ENCODE measurements at regions not wholly inside any gene's neighbourhood (a gene's known extent, or its start where the extent isn't known, plus 50 kb on each side); places are given as distances from the start of the nearest gene placed in this dataset.

- no peaks in the 10 kb centered on the region for H3K4me1 ChIP-seq (ENCODE audit: control insufficient read depth in 1 of 2, insufficient read depth in 2 of 2, low read length in 2 of 2)
- peaks cover 0 to 7% of the 10 kb centered on the region in 2 donors for H3K9me3 ChIP-seq (ENCODE audit: control insufficient read depth in 1 of 2, low read length in 2 of 2)
- H3K27ac ChIP-seq (ENCODE audit: low read depth, low read length) = no peak overlapping the region
- H3K27me3 ChIP-seq (ENCODE audit: control insufficient read depth in 1 of 2, insufficient read depth in 2 of 2, low read length in 2 of 2) = no peaks in the 10 kb centered on the region
- no peak overlapping the region for H3K9ac ChIP-seq (ENCODE audit: low read depth in 1 of 2, low read length in 2 of 2)
- no peaks in the 10 kb centered on the region for H3K36me3 ChIP-seq (ENCODE audit: control insufficient read depth in 1 of 2, insufficient read depth in 2 of 2, low read length in 2 of 2)
- no peak overlapping the region for H3K4me3 ChIP-seq (ENCODE audit: low read depth in 1 of 2, low read length in 2 of 2)
Observed at GRCh38 chr9:23608456-23608855, 217.6 kb downstream of the ELAVL2 start.

GRCh38 chr9:23611869-23612268 lies 214.2 kb downstream of the ELAVL2 start:
- Histone ChIP-seq H3K4me3 (ENCODE audit: low read depth in 1 of 2, low read length in 2 of 2) (no peak overlapping the region), H3K36me3 (ENCODE audit: control insufficient read depth in 1 of 2, insufficient read depth in 2 of 2, low read length in 2 of 2) (no peaks in the 10 kb centered on the region), H3K27me3 (ENCODE audit: control insufficient read depth in 1 of 2, insufficient read depth in 2 of 2, low read length in 2 of 2) (no peaks in the 10 kb centered on the region), H3K9me3 (ENCODE audit: control insufficient read depth in 1 of 2, low read length in 2 of 2) (peaks cover 0 to 8% of the 10 kb centered on the region in 2 donors), H3K27ac (ENCODE audit: low read depth, low read length) (no peak overlapping the region), H3K9ac (ENCODE audit: low read depth in 1 of 2, low read length in 2 of 2) (no peak overlapping the region), H3K4me1 (ENCODE audit: control insufficient read depth in 1 of 2, insufficient read depth in 2 of 2, low read length in 2 of 2) (no peaks in the 10 kb centered on the region)

- H3K9ac ChIP-seq (ENCODE audit: low read depth in 1 of 2, low read length in 2 of 2) = no peak overlapping the region
- no peaks in the 10 kb centered on the region for H3K4me1 ChIP-seq (ENCODE audit: control insufficient read depth in 1 of 2, insufficient read depth in 2 of 2, low read length in 2 of 2)
- H3K27ac ChIP-seq (ENCODE audit: low read depth, low read length) = no peak overlapping the region
- peaks cover 0 to 18% of the 10 kb centered on the region in 2 donors for H3K9me3 ChIP-seq (ENCODE audit: control insufficient read depth in 1 of 2, low read length in 2 of 2)
- H3K27me3 ChIP-seq (ENCODE audit: control insufficient read depth in 1 of 2, insufficient read depth in 2 of 2, low read length in 2 of 2) = no peaks in the 10 kb centered on the region
- H3K36me3 ChIP-seq (ENCODE audit: control insufficient read depth in 1 of 2, insufficient read depth in 2 of 2, low read length in 2 of 2) = no peaks in the 10 kb centered on the region
- no peak overlapping the region for H3K4me3 ChIP-seq (ENCODE audit: low read depth in 1 of 2, low read length in 2 of 2)
Observed at GRCh38 chr9:23615569-23615968, 210.5 kb downstream of the ELAVL2 start.

GRCh38 chr9:23621188-23621587 lies 204.9 kb downstream of the ELAVL2 start:
- Histone ChIP-seq H3K4me1 (ENCODE audit: control insufficient read depth in 1 of 2, insufficient read depth in 2 of 2, low read length in 2 of 2) (no peaks in the 10 kb centered on the region), H3K9me3 (ENCODE audit: control insufficient read depth in 1 of 2, low read length in 2 of 2) (peaks cover 0 to 12% of the 10 kb centered on the region in 2 donors), H3K4me3 (ENCODE audit: low read depth in 1 of 2, low read length in 2 of 2) (no peak overlapping the region), H3K27ac (ENCODE audit: low read depth, low read length) (no peak overlapping the region), H3K27me3 (ENCODE audit: control insufficient read depth in 1 of 2, insufficient read depth in 2 of 2, low read length in 2 of 2) (no peaks in the 10 kb centered on the region), H3K9ac (ENCODE audit: low read depth in 1 of 2, low read length in 2 of 2) (no peak overlapping the region), H3K36me3 (ENCODE audit: control insufficient read depth in 1 of 2, insufficient read depth in 2 of 2, low read length in 2 of 2) (no peaks in the 10 kb centered on the region)

GRCh38 chr9:23621924-23622323 lies 204.1 kb downstream of the ELAVL2 start:
- Histone ChIP-seq H3K27me3 (ENCODE audit: control insufficient read depth in 1 of 2, insufficient read depth in 2 of 2, low read length in 2 of 2) (no peaks in the 10 kb centered on the region), H3K27ac (ENCODE audit: low read depth, low read length) (no peak overlapping the region)

GRCh38 chr9:23622396-23622795 lies 203.6 kb downstream of the ELAVL2 start:
- Histone ChIP-seq H3K9me3 (ENCODE audit: control insufficient read depth in 1 of 2, low read length in 2 of 2) (peaks cover 0 to 10% of the 10 kb centered on the region in 2 donors), H3K4me1 (ENCODE audit: control insufficient read depth in 1 of 2, insufficient read depth in 2 of 2, low read length in 2 of 2) (no peaks in the 10 kb centered on the region), H3K27me3 (ENCODE audit: control insufficient read depth in 1 of 2, insufficient read depth in 2 of 2, low read length in 2 of 2) (no peaks in the 10 kb centered on the region), H3K36me3 (ENCODE audit: control insufficient read depth in 1 of 2, insufficient read depth in 2 of 2, low read length in 2 of 2) (no peaks in the 10 kb centered on the region), H3K27ac (ENCODE audit: low read depth, low read length) (no peak overlapping the region), H3K4me3 (ENCODE audit: low read depth in 1 of 2, low read length in 2 of 2) (no peak overlapping the region), H3K9ac (ENCODE audit: low read depth in 1 of 2, low read length in 2 of 2) (no peak overlapping the region)

More at GRCh38 chr9:23621924-23622323, 204.1 kb downstream of the ELAVL2 start:
- no peak overlapping the region for H3K9ac ChIP-seq (ENCODE audit: low read depth in 1 of 2, low read length in 2 of 2)
- H3K36me3 ChIP-seq (ENCODE audit: control insufficient read depth in 1 of 2, insufficient read depth in 2 of 2, low read length in 2 of 2) = no peaks in the 10 kb centered on the region
- no peaks in the 10 kb centered on the region for H3K4me1 ChIP-seq (ENCODE audit: control insufficient read depth in 1 of 2, insufficient read depth in 2 of 2, low read length in 2 of 2)
- H3K9me3 ChIP-seq (ENCODE audit: control insufficient read depth in 1 of 2, low read length in 2 of 2) = peaks cover 0 to 10% of the 10 kb centered on the region in 2 donors
- no peak overlapping the region for H3K4me3 ChIP-seq (ENCODE audit: low read depth in 1 of 2, low read length in 2 of 2)

- H3K4me1 ChIP-seq (ENCODE audit: control insufficient read depth in 1 of 2, insufficient read depth in 2 of 2, low read length in 2 of 2) = no peaks in the 10 kb centered on the region
- H3K4me3 ChIP-seq (ENCODE audit: low read depth in 1 of 2, low read length in 2 of 2) = no peak overlapping the region
- no peak overlapping the region for H3K27ac ChIP-seq (ENCODE audit: low read depth, low read length)
- no peak overlapping the region for H3K9ac ChIP-seq (ENCODE audit: low read depth in 1 of 2, low read length in 2 of 2)
- H3K36me3 ChIP-seq (ENCODE audit: control insufficient read depth in 1 of 2, insufficient read depth in 2 of 2, low read length in 2 of 2) = no peaks in the 10 kb centered on the region
- H3K9me3 ChIP-seq (ENCODE audit: control insufficient read depth in 1 of 2, low read length in 2 of 2) = peaks cover 0 to 2% of the 10 kb centered on the region in 2 donors
- no peaks in the 10 kb centered on the region for H3K27me3 ChIP-seq (ENCODE audit: control insufficient read depth in 1 of 2, insufficient read depth in 2 of 2, low read length in 2 of 2)
Observed at GRCh38 chr9:23630488-23630887, 195.6 kb downstream of the ELAVL2 start.

- peaks cover 0 to 16% of the 10 kb centered on the region in 2 donors for H3K9me3 ChIP-seq (ENCODE audit: control insufficient read depth in 1 of 2, low read length in 2 of 2)
- H3K27me3 ChIP-seq (ENCODE audit: control insufficient read depth in 1 of 2, insufficient read depth in 2 of 2, low read length in 2 of 2) = no peaks in the 10 kb centered on the region
- no peak overlapping the region for H3K27ac ChIP-seq (ENCODE audit: low read depth, low read length)
- no peak overlapping the region for H3K4me3 ChIP-seq (ENCODE audit: low read depth in 1 of 2, low read length in 2 of 2)
- no peaks in the 10 kb centered on the region for H3K36me3 ChIP-seq (ENCODE audit: control insufficient read depth in 1 of 2, insufficient read depth in 2 of 2, low read length in 2 of 2)
- H3K4me1 ChIP-seq (ENCODE audit: control insufficient read depth in 1 of 2, insufficient read depth in 2 of 2, low read length in 2 of 2) = no peaks in the 10 kb centered on the region
- no peak overlapping the region for H3K9ac ChIP-seq (ENCODE audit: low read depth in 1 of 2, low read length in 2 of 2)
Observed at GRCh38 chr9:23635276-23635675, 190.8 kb downstream of the ELAVL2 start.

GRCh38 chr9:23636199-23636598 lies 189.8 kb downstream of the ELAVL2 start:
- Histone ChIP-seq H3K9ac (ENCODE audit: low read depth in 1 of 2, low read length in 2 of 2) (no peak overlapping the region), H3K4me1 (ENCODE audit: control insufficient read depth in 1 of 2, insufficient read depth in 2 of 2, low read length in 2 of 2) (no peaks in the 10 kb centered on the region), H3K36me3 (ENCODE audit: control insufficient read depth in 1 of 2, insufficient read depth in 2 of 2, low read length in 2 of 2) (no peaks in the 10 kb centered on the region), H3K4me3 (ENCODE audit: low read depth in 1 of 2, low read length in 2 of 2) (no peak overlapping the region), H3K27me3 (ENCODE audit: control insufficient read depth in 1 of 2, insufficient read depth in 2 of 2, low read length in 2 of 2) (no peaks in the 10 kb centered on the region), H3K9me3 (ENCODE audit: control insufficient read depth in 1 of 2, low read length in 2 of 2) (peaks cover 0 to 14% of the 10 kb centered on the region in 2 donors), H3K27ac (ENCODE audit: low read depth, low read length) (no peak overlapping the region)

GRCh38 chr9:23638011-23638410 lies 188.0 kb downstream of the ELAVL2 start:
- no peak overlapping the region for H3K9ac ChIP-seq (ENCODE audit: low read depth in 1 of 2, low read length in 2 of 2)
- H3K36me3 ChIP-seq (ENCODE audit: control insufficient read depth in 1 of 2, insufficient read depth in 2 of 2, low read length in 2 of 2) = no peaks in the 10 kb centered on the region
- H3K4me3 ChIP-seq (ENCODE audit: low read depth in 1 of 2, low read length in 2 of 2) = no peak overlapping the region
- no peaks in the 10 kb centered on the region for H3K27me3 ChIP-seq (ENCODE audit: control insufficient read depth in 1 of 2, insufficient read depth in 2 of 2, low read length in 2 of 2)
- no peak overlapping the region for H3K27ac ChIP-seq (ENCODE audit: low read depth, low read length)
- no peaks in the 10 kb centered on the region for H3K4me1 ChIP-seq (ENCODE audit: control insufficient read depth in 1 of 2, insufficient read depth in 2 of 2, low read length in 2 of 2)
- H3K9me3 ChIP-seq (ENCODE audit: control insufficient read depth in 1 of 2, low read length in 2 of 2) = peaks cover 0 to 14% of the 10 kb centered on the region in 2 donors
